ENCODE measurements at regions not wholly inside any gene's neighbourhood (a gene's known extent, or its start where the extent isn't known, plus 50 kb on each side); places are given as distances from the start of the nearest gene placed in this dataset.

DNA sequence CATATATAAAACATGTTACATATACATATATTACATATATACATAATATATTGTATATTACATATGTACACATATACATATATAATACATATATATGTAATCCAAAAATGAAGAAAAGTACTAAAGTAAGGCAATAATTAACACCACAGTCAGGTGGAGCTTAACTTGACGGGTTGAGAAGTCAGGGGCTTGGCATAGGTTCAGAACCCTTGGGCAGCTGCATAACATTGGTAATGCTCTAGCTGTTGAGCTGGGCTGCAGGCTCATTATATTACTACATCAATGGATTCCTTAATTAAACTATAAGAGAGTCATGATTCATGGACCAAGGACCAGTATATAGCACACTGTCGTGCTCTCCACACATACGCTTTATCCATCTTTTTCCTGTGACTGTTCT is 435.2 kb upstream of the ADAMTS16 start:
- TF ChIP-seq REST (IDR thresholded peaks at IDR 0.05; ENCODE audit: insufficient read depth in 1 of 2, low read depth in 2 of 2, low read length in 2 of 2): no peak
- TF ChIP-seq TAF1 (IDR thresholded peaks at IDR 0.05; ENCODE audit: borderline replicate concordance, insufficient read depth, low read length): no peak
- no peak for TF ChIP-seq POLR2AphosphoS5 (IDR thresholded peaks at IDR 0.05; ENCODE audit: low read depth, low read length)
- no peak for TF ChIP-seq SIN3A (IDR thresholded peaks at IDR 0.05; ENCODE audit: borderline replicate concordance, insufficient read depth, low read length)
- TF ChIP-seq FOXP2 (optimal IDR thresholded peaks at IDR 0.05; ENCODE audit: borderline replicate concordance, extremely low read depth, extremely low read length, insufficient read depth): no peak

Measured in PFSK-1 (cell line).